H1 (cell line): ENCODE measurements at regions not wholly inside any gene's neighbourhood (a gene's known extent, or its start where the extent isn't known, plus 50 kb on each side); places are given as distances from the start of the nearest gene placed in this dataset.
"Not testable (repeated sequence)": the region's sequence is repeated elsewhere in the genome, so short reads cannot be mapped to it uniquely, and the experiment has no call there.

Experiments used
- BACH1 ChIP-seq: IDR thresholded peaks from 2 replicates; pipeline ENCODE4 v1.6.1; 2012; ENCODE audit warnings: low read length, improper control_type of control experiment
- CTCF ChIP-seq, 3 experiments: IDR thresholded peaks; 1 replicate in 2 of 3; 2 replicates in 1 of 3; pipeline versions ENCODE4 v1.5.1 to v1.6.1; 2011; ENCODE audit warnings: low read length in 3 of 3, mild to moderate bottlenecking in 3 of 3, inconsistent platforms in 2 of 3, low read depth in 1 of 3, moderate library complexity in 1 of 3; ENCODE audit not compliant: insufficient read depth in 1 of 3; ENCODE audit errors: control extremely low read depth in 1 of 3
- GTF2F1 ChIP-seq: IDR thresholded peaks from 2 replicates; pipeline ENCODE4 v1.6.1; 2012; ENCODE audit warnings: low read depth, low read length, improper control_type of control experiment, borderline replicate concordance
- JUN ChIP-seq: IDR thresholded peaks from 2 replicates; pipeline ENCODE4 v1.6.1; 2011; ENCODE audit warnings: low read depth, mild to moderate bottlenecking, improper control_type of control experiment, low read length
- JUND ChIP-seq: IDR thresholded peaks from 2 replicates; pipeline ENCODE4 v1.6.1; 2011; ENCODE audit warnings: mild to moderate bottlenecking, improper control_type of control experiment, low read length
- NANOG ChIP-seq: IDR thresholded peaks from 2 replicates; pipeline ENCODE4 v1.6.1; 2011; ENCODE audit warnings: low read length, low read depth, mild to moderate bottlenecking, inconsistent platforms; ENCODE audit not compliant: insufficient read depth, poor library complexity, severe bottlenecking
- POLR2AphosphoS5 ChIP-seq: IDR thresholded peaks from 2 replicates; pipeline ENCODE4 v1.6.1; 2011; ENCODE audit warnings: low read depth, low read length
- SIN3A ChIP-seq, 2 experiments: IDR thresholded peaks in 1 of 2; conservative IDR thresholded peaks in 1 of 2; 2 replicates each; pipeline ENCODE4 v1.6.1; 2011 to 2012; ENCODE audit warnings: low read length in 2 of 2, improper control_type of control experiment in 1 of 2, low read depth in 1 of 2, mild to moderate bottlenecking in 1 of 2
- ZNF274 ChIP-seq: IDR thresholded peaks from 2 replicates; pipeline ENCODE4 v1.7.0; 2012; ENCODE audit warnings: low read length, borderline replicate concordance; ENCODE audit errors: extremely low read depth

GRCh38 chr20:56782814-56783213, 153.7 kb downstream of the TFAP2C start:
- not testable (repeated sequence) for TF ChIP-seq GTF2F1; ZNF274; POLR2AphosphoS5; CTCF (IDR thresholded peaks at IDR 0.05; ENCODE audit: control extremely low read depth in 1 of 3, insufficient read depth in 1 of 3, low read depth in 1 of 3, low read length in 3 of 3); BACH1; SIN3A (conservative IDR thresholded peaks at IDR 0.05 in 1 of 2, IDR thresholded peaks at IDR 0.05 in 1 of 2; ENCODE audit: low read depth in 1 of 2, low read length in 2 of 2); NANOG; JUND; JUN
